HG03280 (cell line): ENCODE measurements at regions not wholly inside any gene's neighbourhood (a gene's known extent, or its start where the extent isn't known, plus 50 kb on each side); places are given as distances from the start of the nearest gene placed in this dataset.
"Not testable (repeated sequence)": the region's sequence is repeated elsewhere in the genome, so short reads cannot be mapped to it uniquely, and the experiment has no call there.

Source experiments
- ATAC-seq: cut with Tn5 transposase; IDR thresholded peaks from one replicate; pipeline ENCODE4 v1.9.1; 2021; ENCODE audit warnings: mild to moderate bottlenecking, moderate library complexity; ENCODE audit not compliant: unreplicated experiment

GRCh38 chr3:18195836-18196235, 229.3 kb downstream of the SATB1 start:
- no peak for ATAC-seq

DNA sequence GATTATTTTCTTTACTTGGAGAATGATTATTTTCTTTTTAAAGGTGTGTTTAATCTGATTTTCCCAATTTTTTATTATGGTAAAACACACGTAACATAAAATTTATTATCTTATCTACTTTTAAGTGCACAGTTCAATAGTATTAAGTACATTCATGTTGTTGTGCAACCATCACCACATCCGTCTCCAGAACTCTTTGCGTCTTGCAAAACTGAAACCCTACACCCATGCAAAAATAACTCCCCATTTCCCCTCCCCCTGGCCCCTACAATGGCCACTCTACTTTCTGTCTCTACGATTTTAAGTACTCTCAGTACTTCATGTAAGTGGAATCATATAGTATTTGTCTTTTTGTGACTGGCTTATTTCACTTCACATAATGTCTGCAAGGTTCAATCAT, 230.7 kb downstream of the SATB1 start:
- ATAC-seq = no peak

DNA sequence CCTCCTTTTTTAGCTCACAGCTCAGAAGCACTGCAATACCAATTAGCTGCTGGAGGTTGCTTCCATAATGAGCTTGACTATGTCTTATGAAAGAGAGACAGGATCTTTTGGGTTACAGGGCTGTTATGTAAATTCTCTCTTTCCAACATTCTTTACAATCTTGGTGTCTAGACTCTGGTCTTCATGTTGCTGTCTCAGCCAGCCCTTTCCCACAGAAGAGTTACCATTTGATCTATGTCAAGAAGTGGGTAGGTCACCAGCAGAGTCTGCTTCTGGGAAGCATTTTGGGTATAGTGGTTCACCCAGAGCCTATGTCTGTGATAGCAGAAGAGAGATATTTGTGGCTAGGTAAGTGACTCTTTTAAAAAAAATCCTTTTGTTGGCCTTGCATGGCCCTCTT, 234.5 kb downstream of the SATB1 start:
- no peak for ATAC-seq

DNA sequence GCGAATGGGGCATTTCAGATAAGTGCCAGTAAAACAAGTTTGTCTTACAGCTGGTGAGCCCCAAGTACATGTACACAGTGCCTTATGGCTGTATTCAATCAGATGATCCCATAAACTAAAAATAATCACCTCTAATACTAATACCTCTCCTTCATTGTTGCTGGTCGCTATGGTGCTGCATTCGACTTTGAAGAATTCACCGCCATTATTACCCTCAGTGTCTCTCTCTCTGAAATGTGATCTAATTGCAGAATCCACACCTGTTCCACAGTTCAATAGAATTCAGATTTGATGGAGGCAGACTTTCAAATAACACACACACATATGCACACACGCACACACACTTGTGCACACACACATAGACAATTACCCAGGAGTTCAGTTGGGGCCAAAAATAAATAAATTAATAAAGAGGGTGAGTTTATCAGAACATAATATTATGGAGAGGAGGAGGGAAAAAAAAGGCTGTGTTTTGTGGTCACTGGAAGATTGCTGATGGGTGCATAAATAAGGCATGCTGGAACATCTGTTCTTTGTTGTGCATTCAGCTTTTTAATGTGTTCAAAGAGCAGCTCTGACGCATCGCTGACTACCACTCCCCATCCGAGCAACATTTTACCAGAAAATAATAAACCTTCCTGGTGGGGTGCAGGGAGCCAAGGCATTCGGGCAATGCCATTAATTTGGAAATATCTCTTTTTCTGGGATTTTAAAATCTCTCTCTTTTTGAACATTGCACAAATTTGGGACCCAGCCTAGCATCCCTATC, 235.7 kb downstream of the SATB1 start:
- no peak for ATAC-seq

DNA sequence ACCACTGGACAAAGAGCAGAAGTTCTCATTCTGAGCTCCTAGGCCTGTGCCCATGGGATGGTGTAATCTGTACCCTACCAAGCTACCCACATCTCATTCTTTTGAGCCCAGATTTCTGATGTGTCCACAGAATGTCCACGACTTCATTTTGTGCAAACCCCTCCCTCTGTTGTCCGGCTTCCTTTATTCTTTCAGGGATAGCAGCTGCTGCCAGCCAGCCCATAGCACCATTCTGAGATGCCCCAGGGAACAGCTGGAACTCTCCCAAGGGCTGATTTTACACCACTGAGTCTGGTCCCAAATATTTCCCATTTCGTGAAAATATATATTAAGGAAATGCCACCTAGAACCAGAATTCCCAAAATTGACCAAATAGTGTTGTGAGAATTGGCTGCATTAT, 236.6 kb downstream of the SATB1 start:
- ATAC-seq = no peak

- no peak for ATAC-seq
Observed at GRCh38 chr3:18185624-18186023, 239.5 kb downstream of the SATB1 start.

DNA sequence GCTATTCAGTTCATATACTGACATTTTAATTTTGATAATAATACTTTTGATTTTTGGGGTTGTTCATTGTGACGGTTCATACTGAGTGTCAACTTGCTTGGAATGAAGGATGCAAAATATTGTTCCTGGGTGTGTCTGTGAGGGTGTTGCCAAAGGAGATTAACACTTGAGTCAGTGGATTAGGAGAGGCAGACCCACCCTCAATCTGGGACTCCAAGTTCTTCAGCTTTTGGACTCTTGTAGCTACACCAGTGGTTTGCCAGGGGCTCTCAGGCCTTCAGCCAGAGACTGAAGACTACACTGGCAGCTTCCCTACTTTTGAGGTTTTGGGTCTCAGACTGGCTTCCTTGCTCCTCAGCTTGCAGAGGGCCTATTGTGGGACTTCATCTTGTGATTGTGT, 242.2 kb downstream of the SATB1 start:
- ATAC-seq = not testable (repeated sequence)

DNA sequence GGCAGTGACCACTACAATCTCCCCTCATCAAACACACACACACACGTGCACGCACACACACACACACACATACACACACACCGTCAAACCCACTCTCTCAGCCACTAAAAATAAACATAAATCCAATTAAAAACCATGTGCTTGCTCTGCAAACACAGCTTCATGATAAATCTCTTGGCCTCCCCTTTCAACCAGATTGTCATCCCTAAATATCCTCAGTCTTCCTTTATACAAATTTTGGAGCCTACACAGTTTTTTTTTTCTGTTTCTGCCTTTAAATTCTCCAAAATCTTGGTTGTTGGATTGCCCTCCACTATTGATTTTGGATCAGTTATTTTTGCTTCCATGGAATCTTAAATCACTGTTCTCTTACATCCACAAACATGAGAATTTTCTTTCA, 245.6 kb downstream of the SATB1 start:
- ATAC-seq = no peak

- ATAC-seq = no peak
Observed at GRCh38 chr3:18177271-18177670, 247.9 kb downstream of the SATB1 start.

DNA sequence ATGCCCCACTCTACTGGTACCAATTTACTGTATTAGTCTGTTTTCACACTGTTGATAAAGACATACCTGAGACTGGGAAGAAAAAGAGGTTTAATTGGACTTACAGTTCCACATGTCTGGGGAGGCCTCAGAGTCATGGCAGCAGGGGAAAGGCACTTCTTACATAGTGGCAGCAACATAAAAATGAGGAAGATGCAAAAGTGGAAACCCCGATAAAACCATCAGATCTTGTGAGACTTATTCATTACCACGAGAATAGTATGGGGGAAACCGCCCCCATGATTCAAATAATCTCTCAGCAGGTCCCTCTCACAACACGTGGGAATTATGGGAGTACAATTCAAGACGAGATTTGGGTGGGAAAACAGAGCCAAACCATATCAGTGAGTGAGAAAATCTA, 251.2 kb downstream of the SATB1 start:
- not testable (repeated sequence) for ATAC-seq

DNA sequence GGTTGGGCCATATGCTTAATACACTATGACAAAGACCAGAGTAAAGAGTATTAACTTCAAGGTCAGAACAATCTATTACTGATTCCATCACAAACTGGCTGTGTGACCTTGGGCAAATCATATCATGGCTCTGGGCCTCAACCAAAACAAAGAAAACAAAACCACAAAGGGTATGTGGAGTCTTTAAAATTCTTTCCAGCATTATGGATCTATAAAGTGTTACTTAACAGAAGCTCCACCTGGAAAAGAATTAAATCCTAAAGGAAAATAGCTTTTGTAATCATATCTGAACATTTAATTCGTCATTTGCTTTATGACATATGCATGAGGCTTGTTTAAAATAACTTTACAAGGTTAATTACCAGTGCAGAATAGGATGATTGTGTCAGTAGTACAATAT, 265.5 kb downstream of the SATB1 start:
- ATAC-seq = no peak

DNA sequence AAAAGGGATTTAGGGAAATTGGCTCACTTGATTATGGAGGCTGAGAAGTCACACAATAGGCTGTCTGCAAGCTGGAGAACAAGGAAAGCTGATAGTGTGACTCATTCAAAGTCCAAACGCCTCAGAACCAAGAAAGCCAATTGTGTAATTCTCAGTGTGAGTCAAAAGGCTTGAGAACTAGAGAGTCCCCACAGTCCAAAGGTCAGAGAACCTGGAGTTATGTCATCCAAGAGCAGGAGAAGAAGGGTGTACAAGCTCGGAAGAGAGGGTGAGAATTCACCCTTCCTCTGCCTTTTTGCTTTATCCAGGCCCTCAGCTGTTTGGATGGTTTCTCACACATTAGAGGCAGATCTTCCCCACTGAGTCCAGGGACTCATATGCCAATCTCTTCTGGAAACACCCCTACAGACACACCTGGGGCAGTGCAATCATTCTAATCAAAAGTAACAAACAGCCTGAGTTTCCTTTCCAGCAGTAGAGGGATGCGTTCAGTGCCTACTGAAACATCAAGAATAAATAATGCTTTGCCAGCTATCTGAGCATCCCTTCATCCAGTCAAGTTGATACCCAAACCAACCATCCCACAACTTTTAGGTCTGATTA, 271.5 kb downstream of the SATB1 start:
- ATAC-seq = no peak

DNA sequence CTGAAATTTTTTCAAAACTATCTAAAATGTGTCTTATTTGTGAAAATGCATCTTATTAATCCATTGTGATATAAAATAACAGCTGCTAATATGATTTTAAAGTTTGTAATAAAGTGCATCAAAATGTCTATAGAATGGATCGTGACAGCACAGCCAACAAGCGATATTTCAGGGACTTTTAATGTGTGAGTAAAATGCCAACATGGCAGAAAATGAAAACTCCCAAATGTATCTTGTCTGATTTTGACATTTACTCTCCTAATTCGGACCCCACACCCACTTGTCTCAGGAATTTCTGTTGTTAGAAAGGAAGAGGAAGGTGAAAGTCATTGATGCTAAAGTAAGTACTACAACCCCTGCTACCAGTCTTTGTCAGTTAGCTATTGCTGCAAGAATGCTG, 273.9 kb downstream of the SATB1 start:
- ATAC-seq = no peak

DNA sequence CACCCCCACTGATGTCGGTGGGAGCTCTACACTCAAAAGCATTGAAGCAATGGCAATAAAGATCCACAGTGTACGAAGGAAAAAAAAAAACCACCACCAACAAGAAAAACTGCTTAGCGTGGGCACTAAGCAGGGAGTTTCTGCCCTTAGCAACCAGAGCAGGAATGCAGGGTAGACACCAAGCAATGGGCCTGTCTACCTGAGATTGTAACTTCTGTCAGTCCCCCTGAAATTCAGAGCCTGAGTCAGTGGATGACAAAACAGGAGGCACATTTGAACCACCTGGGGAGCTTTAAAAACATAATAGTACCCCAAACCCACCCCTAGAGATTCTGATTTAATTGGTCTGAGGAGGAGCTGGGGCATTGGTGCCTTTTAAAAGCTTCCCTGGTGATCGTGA, 275.2 kb downstream of the SATB1 start:
- no peak for ATAC-seq

DNA sequence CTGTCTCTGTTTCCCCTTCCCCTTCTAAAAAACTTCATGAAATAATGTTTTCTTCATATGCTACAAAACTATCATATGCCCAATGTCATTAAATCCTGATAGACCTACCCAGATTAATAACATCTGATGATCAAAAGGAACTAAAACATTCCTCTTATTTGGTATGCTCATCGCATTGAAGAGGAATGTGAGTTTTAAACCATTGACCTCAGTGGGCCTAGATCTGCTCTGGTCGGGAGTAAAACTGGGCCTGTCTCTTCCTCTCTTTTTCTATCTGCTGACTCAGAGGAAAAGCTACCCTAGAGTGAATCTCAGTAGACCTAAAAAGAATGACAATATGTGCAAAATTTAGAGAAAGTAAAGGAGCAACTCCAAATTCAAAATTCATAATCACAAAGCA, 275.8 kb downstream of the SATB1 start:
- no peak for ATAC-seq

DNA sequence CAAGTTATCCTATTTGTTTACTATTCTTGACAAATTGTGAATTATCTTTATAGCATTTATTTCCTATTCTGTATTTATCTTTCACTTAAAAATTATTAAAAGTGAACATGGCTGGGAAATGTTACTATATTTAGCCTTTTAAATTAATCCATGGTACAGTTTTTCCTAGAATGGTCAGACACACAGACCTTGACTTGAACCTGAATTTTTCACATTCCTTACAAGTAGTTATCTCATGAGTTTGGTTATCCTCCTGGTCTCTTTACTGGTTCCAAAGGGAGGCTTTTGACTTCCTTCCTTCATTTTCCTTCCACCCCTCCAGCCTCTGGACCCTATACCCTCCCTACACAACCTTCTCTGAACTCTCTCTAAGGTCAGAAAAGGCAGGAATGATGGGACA, 280.6 kb downstream of the SATB1 start:
- no peak for ATAC-seq

- no peak for ATAC-seq
Observed at GRCh38 chr3:18143258-18143780, 281.8 kb downstream of the SATB1 start.

- no peak for ATAC-seq
Observed at GRCh38 chr3:18137958-18138357, 287.2 kb downstream of the SATB1 start.

GRCh38 chr3:18135060-18135814, 289.9 kb downstream of the SATB1 start:
- ATAC-seq = no peak

DNA sequence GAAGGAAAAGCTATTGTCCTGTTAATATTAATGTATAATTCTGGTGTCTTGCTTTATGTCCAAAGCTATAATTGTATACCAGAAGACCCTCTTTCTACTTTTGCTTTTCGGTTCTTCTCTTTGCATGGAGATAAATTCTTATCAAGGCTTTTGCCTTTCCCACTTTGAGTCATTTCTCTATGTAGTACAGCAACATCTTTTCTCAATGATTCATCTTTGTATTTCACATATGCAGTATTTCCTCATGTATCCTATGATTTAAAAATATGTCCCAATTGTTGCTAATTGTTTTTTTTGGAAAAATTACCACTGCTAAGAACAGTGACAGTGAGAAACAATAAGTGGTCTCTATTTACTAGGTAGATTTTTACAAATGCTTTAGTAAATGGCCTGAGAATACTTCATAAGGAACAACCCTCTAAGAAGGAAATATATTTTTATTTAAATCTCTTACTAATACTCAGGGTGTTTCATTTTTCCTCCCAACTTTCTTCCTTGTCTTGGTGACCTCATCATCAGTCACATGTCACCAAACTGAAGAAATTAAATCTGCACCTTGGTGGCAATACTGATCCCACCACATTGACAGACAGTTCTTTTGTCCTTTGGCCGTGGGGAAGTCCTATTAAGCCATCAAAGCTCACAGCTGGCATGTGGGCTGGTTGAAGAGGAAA, 290.6 kb downstream of the SATB1 start:
- no peak for ATAC-seq

- no peak for ATAC-seq
Observed at GRCh38 chr3:18132991-18133390, 292.1 kb downstream of the SATB1 start.
